ENCODE measurements at regions not wholly inside any gene's neighbourhood (a gene's known extent, or its start where the extent isn't known, plus 50 kb on each side); places are given as distances from the start of the nearest gene placed in this dataset.

DNA sequence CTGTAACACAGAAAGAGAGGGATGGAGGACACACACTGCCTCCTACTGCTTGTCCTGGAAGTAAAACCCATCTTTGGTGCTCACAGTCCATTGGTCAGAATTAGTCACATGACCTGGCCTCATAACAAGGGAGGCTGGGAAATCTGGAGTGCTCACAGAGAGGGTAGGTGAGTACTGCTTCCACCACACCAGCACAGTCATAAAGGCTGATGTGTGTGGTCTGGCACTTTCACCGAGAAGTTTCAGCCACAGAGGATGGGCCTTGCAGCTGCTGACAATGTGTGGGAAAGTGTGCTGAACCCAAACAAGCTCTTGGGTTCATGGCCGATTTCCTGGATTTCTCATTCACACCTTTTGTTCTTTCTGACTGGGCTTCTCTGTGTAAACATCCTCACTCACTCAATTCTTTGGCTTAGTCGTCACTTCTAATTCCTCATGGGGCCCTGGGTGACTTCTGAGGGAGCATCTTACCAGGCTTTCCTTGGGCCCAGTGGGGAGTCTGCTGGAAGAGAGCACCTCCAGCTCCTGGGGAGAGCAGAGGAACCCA, 100.7 kb downstream of the ASB7 start:
- Mint-ChIP-seq H3K4me3 (no peak overlapping the region), H3K27me3 (peaks cover 61% of the 10 kb centered on the region), H3K4me1 (ENCODE audit: low read depth) (peaks cover 8% of the 10 kb centered on the region), H3K36me3 (ENCODE audit: low read depth) (no peaks in the 10 kb centered on the region), H3K27ac (no peak overlapping the region), H3K9me3 (peaks cover 5% of the 10 kb centered on the region)
- no peak for DNase-seq

DNA sequence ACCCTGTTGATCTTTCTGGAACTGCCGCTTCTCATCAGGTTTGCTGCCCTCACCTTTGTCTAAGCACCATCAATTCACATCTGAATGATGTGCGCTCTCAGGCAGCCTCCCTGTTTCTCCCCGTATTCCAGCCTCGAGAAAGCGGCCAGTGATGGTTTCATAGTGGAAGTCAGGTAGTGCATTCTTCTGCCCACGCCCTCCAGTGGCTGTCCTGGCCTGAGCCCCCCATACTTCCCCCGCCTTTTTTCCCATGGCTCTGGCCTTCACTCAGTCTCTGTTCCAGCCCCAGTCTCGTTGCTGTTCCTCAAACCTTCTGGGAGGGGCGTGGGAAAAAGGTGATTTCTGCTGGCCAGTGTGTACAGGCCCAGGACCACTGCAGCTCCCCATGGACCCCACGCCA, 101.3 kb downstream of the ASB7 start:
- peaks cover 8% of the 10 kb centered on the region for H3K4me1 Mint-ChIP-seq (ENCODE audit: low read depth)
- no peaks in the 10 kb centered on the region for H3K36me3 Mint-ChIP-seq (ENCODE audit: low read depth)
- peaks cover 5% of the 10 kb centered on the region for H3K9me3 Mint-ChIP-seq
- H3K27me3 Mint-ChIP-seq, result peaks cover 61% of the 10 kb centered on the region
- H3K4me3 Mint-ChIP-seq, result no peak overlapping the region
- H3K27ac Mint-ChIP-seq, result no peak overlapping the region
- no peak for DNase-seq

DNA sequence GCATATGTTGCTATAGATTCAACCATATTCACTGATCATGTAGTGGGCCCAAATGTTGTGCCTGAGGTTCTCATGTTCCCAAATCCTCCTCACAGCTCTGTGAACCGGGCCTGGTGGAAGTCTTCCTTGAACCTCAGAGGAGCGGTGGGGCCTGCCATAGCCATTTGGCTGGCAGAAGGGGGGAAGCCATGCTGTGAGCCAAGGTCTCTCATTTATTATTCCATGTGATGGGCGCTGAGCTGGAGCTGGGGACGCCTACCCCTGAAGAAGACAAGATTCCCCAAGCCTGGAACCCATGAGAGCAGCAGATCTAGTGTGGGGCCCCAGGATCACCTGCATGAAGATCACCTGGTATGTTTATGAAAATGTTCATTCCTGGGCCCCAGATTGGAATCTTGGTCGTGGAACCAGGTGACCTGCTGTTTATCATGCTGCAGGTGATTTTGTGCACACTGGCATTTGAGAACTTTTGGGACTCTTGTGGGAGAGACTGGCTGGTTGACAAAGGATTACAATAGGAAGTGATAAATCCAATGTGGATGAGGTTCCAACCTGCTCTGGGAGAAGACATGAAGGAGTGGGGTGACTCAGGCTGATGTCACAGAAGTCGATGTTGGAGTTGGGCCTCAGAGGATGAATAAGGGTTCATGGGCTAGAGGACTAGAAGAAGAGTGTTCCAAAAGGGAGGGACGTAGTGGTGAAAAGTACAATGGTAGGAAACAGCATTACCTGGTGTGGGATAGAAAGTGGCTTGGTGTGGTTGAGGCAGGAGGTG, 102.1 kb downstream of the ASB7 start:
- H3K4me1 Mint-ChIP-seq (ENCODE audit: low read depth), result peaks cover 8% of the 10 kb centered on the region
- no peaks in the 10 kb centered on the region for H3K36me3 Mint-ChIP-seq (ENCODE audit: low read depth)
- H3K4me3 Mint-ChIP-seq, result no peak overlapping the region
- H3K9me3 Mint-ChIP-seq, result peaks cover 5% of the 10 kb centered on the region
- no peak for DNase-seq
- peaks cover 56% of the 10 kb centered on the region for H3K27me3 Mint-ChIP-seq
- no peak overlapping the region for H3K27ac Mint-ChIP-seq

DNA sequence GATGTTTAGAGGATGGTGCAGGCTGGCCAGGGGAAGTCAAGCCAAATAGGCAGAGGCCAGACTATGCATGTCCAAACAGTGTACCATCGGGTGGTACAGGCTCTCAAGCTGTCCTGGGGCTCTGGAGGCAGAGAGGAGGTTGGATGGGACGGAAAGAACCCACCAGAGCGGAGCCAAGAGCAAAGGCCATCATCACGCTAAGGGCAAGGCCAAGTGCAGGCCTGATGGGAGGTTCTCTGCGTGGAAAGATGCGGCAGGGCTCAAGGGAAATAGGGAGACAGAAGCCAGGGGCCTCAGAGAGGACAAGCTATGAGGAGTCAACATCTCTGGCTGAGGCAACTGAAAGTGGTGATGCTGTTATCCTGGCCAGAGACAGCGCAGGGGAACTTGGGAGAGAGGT, 102.7 kb downstream of the ASB7 start:
- peaks cover 56% of the 10 kb centered on the region for H3K27me3 Mint-ChIP-seq
- no peaks in the 10 kb centered on the region for H3K36me3 Mint-ChIP-seq (ENCODE audit: low read depth)
- no peak for DNase-seq
- peaks cover 11% of the 10 kb centered on the region for H3K9me3 Mint-ChIP-seq
- peaks cover 8% of the 10 kb centered on the region for H3K4me1 Mint-ChIP-seq (ENCODE audit: low read depth)
- H3K4me3 Mint-ChIP-seq, result no peak overlapping the region
- H3K27ac Mint-ChIP-seq, result no peak overlapping the region

DNA sequence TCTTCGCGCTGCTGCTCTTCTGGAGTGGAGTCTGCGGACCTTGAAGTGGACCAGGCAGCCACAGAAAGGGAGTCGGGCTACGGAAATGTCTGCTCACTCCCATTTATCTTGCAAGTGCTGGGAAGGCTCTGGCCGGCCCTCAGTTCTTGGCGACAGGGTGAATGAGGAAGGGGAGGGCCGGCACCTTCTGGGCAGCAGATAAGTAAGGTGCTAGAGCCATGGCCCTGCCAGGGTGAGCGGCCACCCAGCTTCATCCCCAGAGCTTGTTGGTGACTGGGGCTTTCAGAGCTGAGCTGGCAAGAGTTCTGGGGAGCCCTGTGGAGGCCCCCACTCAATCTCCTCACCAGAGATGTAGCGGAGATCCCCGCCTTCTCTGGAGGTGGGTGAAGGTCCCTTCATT, 103.5 kb downstream of the ASB7 start:
- Mint-ChIP-seq H3K36me3 (ENCODE audit: low read depth) (no peaks in the 10 kb centered on the region), H3K27me3 (peaks cover 51% of the 10 kb centered on the region), H3K9me3 (peaks cover 11% of the 10 kb centered on the region), H3K4me1 (ENCODE audit: low read depth) (peaks cover 8% of the 10 kb centered on the region), H3K4me3 (no peak overlapping the region), H3K27ac (no peak overlapping the region)
- no peak for DNase-seq

DNA sequence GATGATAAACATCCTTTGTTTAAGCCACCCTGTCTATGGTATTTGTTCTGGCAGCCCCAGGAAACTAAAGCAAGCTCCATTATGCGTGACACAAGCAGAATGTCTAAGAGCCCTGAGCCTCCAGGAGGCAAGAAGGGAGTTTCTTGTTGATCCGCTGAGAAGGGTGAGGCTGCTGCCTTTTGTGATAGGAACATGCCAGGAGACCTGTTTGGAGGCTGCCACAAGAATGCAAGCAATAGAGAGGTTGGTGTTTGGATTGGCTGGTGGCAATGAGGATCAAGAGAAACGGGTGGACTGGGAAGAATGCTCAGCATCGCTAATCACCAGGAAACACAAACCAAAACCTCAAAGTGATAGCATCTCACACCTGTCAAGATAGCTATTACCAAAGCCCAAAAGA, 104.8 kb downstream of the ASB7 start:
- no peaks in the 10 kb centered on the region for H3K36me3 Mint-ChIP-seq (ENCODE audit: low read depth)
- H3K4me1 Mint-ChIP-seq (ENCODE audit: low read depth), result peaks cover 8% of the 10 kb centered on the region
- H3K27me3 Mint-ChIP-seq, result peaks cover 41% of the 10 kb centered on the region
- no peak overlapping the region for H3K4me3 Mint-ChIP-seq
- H3K27ac Mint-ChIP-seq, result no peak overlapping the region
- DNase-seq, result no peak
- H3K9me3 Mint-ChIP-seq, result peaks cover 11% of the 10 kb centered on the region

DNA sequence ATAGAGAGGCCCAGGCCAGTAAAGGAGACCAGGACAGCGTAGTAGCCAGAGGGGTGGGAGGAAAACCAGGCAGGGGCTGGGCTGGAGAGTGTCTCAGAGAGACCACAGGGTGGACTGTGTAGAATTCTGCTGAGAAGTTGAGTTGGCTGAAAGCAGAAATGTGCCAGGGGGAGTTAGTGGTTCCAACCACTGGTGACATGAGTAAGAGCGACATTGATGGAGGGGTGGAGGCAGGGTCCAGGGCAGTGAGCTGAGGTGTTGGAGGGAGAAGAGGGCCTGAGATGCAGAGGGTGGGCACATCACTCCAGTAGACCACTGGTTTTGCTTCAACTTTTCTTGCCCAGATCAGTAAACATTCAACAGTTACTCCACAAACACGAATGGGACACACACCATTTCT, 106.5 kb downstream of the ASB7 start:
- H3K9me3 Mint-ChIP-seq, result peaks cover 6% of the 10 kb centered on the region
- no peaks in the 10 kb centered on the region for H3K4me1 Mint-ChIP-seq (ENCODE audit: low read depth)
- peaks cover 27% of the 10 kb centered on the region for H3K27me3 Mint-ChIP-seq
- H3K36me3 Mint-ChIP-seq (ENCODE audit: low read depth), result no peaks in the 10 kb centered on the region
- no peak for DNase-seq
- H3K27ac Mint-ChIP-seq, result no peak overlapping the region
- H3K4me3 Mint-ChIP-seq, result no peak overlapping the region

DNA sequence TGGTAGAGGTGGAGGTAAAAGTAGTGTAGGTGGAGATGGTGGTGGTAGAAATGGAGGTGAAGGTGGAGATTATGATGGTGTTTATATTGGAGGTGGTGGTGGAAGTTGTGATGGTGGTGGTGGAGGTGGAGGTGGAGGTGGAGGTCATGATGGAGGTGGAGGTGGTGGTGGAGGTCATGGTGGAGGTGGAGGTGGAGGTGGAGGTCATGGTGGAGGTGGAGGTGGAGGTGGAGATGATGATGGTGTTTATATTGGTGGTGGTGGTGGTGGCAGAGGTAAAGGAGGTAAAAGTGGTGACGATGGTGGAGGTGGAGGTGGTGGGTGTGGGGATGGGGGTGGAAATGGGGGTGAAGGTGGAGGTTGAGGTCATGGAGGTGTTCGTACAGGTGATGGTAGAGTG, 107.8 kb downstream of the ASB7 start:
- no peak overlapping the region for H3K4me3 Mint-ChIP-seq
- H3K27ac Mint-ChIP-seq, result no peak overlapping the region
- H3K36me3 Mint-ChIP-seq (ENCODE audit: low read depth), result no peaks in the 10 kb centered on the region
- DNase-seq, result no peak
- H3K4me1 Mint-ChIP-seq (ENCODE audit: low read depth), result no peaks in the 10 kb centered on the region
- H3K9me3 Mint-ChIP-seq, result peaks cover 6% of the 10 kb centered on the region
- H3K27me3 Mint-ChIP-seq, result peaks cover 15% of the 10 kb centered on the region

DNA sequence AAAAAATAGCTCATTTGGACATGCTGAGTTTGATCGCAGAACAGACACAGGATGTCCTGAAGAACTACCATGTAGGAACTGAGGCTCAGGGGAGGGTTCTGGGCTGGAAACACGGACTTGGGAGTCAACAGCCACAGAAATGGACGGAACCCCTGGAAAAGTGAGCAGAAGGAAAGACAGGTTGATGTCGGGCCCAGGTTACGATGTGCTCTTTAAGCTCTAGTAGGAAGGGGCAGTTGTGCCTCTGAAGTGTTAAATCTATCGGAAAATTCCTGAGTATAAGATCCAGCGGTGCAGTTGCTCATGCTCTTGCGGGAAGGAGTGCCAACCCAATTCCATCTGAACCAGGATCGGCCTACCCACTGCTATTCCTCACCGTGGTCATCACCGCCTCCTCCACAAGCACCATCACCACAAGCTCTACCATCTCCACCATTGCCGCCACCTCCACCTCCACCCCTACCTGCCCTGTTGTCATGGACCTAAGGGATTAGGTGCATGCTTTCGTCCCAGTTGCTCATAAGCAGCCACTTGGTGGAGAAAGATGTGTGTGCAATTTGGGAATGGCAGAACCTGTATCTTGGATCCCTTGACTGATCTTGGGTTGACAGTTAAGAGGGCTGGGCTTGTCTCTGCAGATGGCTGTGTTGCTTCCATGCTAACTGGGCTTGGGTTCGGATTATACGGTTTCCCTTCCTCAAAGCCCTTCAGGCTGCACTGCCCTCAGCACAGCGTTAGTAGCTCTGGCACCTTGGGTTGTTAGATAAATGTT, 108.5 kb downstream of the ASB7 start:
- DNase-seq, result no peak
- no peak overlapping the region for H3K27ac Mint-ChIP-seq
- no peaks in the 10 kb centered on the region for H3K4me1 Mint-ChIP-seq (ENCODE audit: low read depth)
- H3K9me3 Mint-ChIP-seq, result peaks cover 6% of the 10 kb centered on the region
- H3K27me3 Mint-ChIP-seq, result peaks cover 10% of the 10 kb centered on the region
- no peaks in the 10 kb centered on the region for H3K36me3 Mint-ChIP-seq (ENCODE audit: low read depth)
- no peak overlapping the region for H3K4me3 Mint-ChIP-seq

DNA sequence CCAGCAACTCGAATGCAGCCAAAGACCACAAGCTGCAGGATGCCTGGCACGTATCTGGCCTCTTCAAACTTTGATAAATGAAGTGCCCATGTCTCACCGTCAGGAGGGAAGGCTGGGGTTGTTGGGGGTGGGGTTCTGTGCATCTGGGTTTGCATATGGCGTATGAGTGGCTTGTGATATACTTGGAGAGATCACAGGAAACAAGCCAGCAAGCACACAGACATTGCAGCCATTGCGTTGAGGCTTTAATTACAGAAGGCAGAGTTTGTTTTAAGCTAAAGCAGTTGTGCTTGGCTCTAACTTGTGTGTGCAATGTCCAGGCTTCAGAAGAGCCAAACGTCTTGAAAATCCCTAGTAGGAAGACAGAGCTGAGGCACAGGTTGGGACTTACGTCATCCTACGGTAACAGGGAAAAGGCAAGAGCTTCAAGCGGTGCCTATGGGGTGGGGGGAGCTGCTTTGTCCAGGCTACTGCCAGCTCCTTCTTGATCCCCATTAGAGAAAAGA, 109.2 kb downstream of the ASB7 start:
- DNase-seq, result no peak
- Mint-ChIP-seq H3K4me3 (no peak overlapping the region), H3K36me3 (ENCODE audit: low read depth) (no peaks in the 10 kb centered on the region), H3K4me1 (ENCODE audit: low read depth) (no peaks in the 10 kb centered on the region), H3K27me3 (peaks cover 10% of the 10 kb centered on the region), H3K9me3 (peaks cover 6% of the 10 kb centered on the region), H3K27ac (no peak overlapping the region)

DNA sequence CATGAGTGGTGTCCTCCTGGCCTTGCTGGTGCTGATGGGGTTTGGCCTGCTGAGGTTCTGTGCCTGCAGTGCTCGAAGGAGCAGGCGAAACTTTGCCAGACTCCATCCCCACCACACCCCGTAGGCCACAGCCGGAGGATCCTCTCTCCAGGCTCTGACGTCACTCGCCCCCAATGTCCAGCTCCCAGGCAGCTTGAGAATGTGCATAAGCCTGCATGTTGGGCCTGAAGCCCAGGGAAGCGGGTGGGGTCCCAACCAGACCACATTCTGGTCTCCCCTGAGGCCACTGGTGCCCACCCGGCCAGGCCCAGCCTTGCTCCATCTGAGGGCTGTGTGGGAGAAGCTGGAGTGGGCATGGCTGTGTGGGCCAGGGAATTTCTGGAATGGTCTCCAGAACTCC, 109.8 kb downstream of the ASB7 start:
- no peaks in the 10 kb centered on the region for H3K36me3 Mint-ChIP-seq (ENCODE audit: low read depth)
- no peaks in the 10 kb centered on the region for H3K4me1 Mint-ChIP-seq (ENCODE audit: low read depth)
- DNase-seq, result no peak
- H3K27ac Mint-ChIP-seq, result no peak overlapping the region
- peaks cover 4% of the 10 kb centered on the region for H3K27me3 Mint-ChIP-seq
- H3K4me3 Mint-ChIP-seq, result no peak overlapping the region
- peaks cover 6% of the 10 kb centered on the region for H3K9me3 Mint-ChIP-seq

DNA sequence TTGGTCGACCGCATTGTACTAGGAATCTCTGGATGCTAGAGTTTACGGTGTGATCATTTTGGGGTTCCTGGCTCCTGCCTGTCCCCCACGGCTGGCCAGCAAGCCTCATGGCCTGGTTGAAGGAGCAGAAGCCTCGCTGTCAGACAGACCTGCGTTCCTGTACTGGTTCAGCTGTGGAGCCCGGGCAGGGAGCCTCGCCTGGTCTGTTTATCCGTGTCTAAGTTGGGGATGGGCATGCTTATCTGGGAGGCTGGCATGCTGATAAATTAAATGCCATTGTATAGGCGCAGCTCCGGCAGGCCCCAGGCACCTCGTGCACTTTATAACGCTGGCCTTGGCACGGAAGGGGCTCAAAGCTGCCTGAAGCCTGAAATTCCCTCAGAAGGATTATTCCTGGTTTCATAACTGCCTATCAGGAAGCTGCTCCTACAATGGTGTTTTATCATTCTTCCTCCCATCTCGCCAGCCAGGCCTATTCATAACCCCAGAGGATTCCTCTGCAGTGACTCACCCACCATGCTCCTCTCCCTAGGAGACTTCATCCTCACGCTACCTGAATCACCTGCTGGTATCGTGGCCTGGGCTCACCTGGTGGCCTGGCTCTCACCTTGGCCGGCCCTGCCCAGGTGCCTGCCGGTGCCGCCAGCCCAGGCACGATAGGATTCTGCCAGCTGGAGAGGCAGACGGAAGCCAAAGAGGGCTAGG, 110.9 kb downstream of the ASB7 start:
- H3K9me3 Mint-ChIP-seq, result peaks cover 6% of the 10 kb centered on the region
- H3K27me3 Mint-ChIP-seq, result no peaks in the 10 kb centered on the region
- H3K27ac Mint-ChIP-seq, result no peak overlapping the region
- no peaks in the 10 kb centered on the region for H3K36me3 Mint-ChIP-seq (ENCODE audit: low read depth)
- no peaks in the 10 kb centered on the region for H3K4me1 Mint-ChIP-seq (ENCODE audit: low read depth)
- no peak overlapping the region for H3K4me3 Mint-ChIP-seq
- DNase-seq, result no peak

DNA sequence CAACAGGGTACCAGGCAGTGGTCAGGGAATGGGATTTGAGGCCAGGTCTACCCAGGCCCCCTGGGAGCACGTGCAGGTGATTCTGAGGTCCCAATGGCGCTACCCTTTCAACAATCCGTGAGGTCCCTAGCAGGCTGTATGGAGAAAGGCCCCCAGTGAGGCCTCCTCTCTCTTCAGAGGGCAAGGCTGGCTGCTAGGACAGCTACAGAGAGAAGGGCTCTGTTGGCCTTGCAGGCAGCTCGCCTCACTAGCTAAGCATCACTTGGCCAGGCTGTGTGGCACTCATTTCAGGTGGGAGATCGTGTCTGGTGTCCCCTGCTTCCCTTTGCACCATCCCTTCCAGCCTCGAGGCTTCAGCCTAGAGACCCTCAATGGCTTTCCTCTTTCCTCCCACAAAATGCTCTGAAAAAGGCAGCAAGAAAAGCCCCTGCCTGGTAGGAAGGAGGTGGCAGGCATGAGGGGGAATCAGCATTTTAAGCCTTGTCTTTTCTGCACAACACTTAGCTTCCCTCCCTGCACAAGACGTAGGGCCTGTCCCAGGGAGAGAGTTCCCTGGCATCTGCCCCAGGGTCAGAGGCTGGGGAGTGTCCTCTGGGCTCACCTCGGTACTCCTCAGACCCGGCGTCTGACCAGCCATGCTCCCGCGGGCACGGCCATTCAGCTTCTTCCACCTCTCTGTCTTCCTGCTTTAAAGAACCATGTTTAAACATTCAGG, 111.8 kb downstream of the ASB7 start:
- H3K27me3 Mint-ChIP-seq, result peaks cover 4% of the 10 kb centered on the region
- no peak for DNase-seq
- H3K4me1 Mint-ChIP-seq (ENCODE audit: low read depth), result no peaks in the 10 kb centered on the region
- H3K36me3 Mint-ChIP-seq (ENCODE audit: low read depth), result no peaks in the 10 kb centered on the region
- H3K27ac Mint-ChIP-seq, result no peak overlapping the region
- peaks cover 6% of the 10 kb centered on the region for H3K9me3 Mint-ChIP-seq
- H3K4me3 Mint-ChIP-seq, result no peak overlapping the region

DNA sequence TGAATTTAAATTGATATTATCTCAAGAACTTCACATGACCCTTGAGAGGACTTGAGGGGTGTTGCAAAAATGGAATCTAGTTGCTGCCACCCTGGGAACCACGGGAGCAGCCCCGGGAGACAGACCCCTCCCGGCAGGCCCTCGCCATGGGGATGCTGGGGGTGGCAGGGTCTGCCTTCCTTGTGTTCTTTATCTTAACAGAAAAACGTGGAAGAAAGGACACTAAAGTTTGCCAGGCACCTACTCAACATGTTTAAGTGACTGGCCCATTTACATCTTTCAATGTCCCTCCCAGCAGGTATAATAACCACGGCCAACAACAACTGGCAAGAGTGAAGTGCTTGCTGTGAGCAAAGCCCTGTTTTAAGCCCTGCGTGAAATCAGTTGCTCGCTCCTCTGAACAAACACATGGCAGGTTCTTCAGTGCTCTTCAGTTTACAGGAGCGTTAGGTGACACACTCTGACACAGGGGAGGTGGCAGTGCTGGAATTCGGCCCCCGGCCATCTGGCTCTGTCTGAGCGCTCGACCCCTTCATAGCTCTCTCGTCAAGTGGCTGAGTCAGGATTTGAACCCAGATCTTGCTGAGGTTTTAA, 112.5 kb downstream of the ASB7 start:
- Mint-ChIP-seq H3K4me1 (ENCODE audit: low read depth) (no peaks in the 10 kb centered on the region), H3K36me3 (ENCODE audit: low read depth) (no peaks in the 10 kb centered on the region), H3K27me3 (peaks cover 4% of the 10 kb centered on the region), H3K9me3 (peaks cover 3% of the 10 kb centered on the region), H3K27ac (no peak overlapping the region), H3K4me3 (no peak overlapping the region)
- DNase-seq, result no peak

All from activated T-cell treated with anti-CD3 and anti-CD28 coated beads, Interleukin-2, amount 50 U/mL, for 24 hours (primary cell).